ENCODE measurements at regions not wholly inside any gene's neighbourhood (a gene's known extent, or its start where the extent isn't known, plus 50 kb on each side); places are given as distances from the start of the nearest gene placed in this dataset.
"Not testable (repeated sequence)": the region's sequence is repeated elsewhere in the genome, so short reads cannot be mapped to it uniquely, and the experiment has no call there.

- no peak for DNase-seq (ENCODE audit: low spot score)
These were observed 66.6 kb downstream of the LACC1 start for GRCh38 chr13:43946281-43946680.

GRCh38 chr13:43947897-43948458 lies 68.3 kb downstream of the LACC1 start:
- DNase-seq (ENCODE audit: low spot score): no peak

GRCh38 chr13:43953370-43953769 lies 73.7 kb downstream of the LACC1 start:
- peak; percentile 4 for DNase-seq (ENCODE audit: low spot score)

- DNase-seq (ENCODE audit: low spot score): not testable (repeated sequence)
These were observed 77.3 kb downstream of the LACC1 start for GRCh38 chr13:43956975-43957374.

GRCh38 chr13:43959291-43959690 lies 79.6 kb downstream of the LACC1 start:
- no peak for DNase-seq (ENCODE audit: low spot score)

- DNase-seq (ENCODE audit: low spot score): no peak
These were observed 82.2 kb downstream of the LACC1 start for GRCh38 chr13:43961909-43962308.

- DNase-seq (ENCODE audit: low spot score): no peak
These were observed 84.0 kb downstream of the LACC1 start for GRCh38 chr13:43963726-43964125.

GRCh38 chr13:43964698-43965458 lies 85.2 kb downstream of the LACC1 start:
- no peak for DNase-seq (ENCODE audit: low spot score)

GRCh38 chr13:43965459-43965845 lies 85.7 kb downstream of the LACC1 start:
- DNase-seq (ENCODE audit: low spot score): no peak

GRCh38 chr13:43968251-43968942 lies 88.7 kb downstream of the LACC1 start:
- not testable (repeated sequence) for DNase-seq (ENCODE audit: low spot score)

- not testable (repeated sequence) for DNase-seq (ENCODE audit: low spot score)
These were observed 89.4 kb downstream of the LACC1 start for GRCh38 chr13:43968943-43969690.

GRCh38 chr13:43969919-43970318 lies 90.2 kb downstream of the LACC1 start:
- not testable (repeated sequence) for DNase-seq (ENCODE audit: low spot score)

- DNase-seq (ENCODE audit: low spot score): not testable (repeated sequence)
These were observed 91.0 kb downstream of the LACC1 start for GRCh38 chr13:43970520-43971242.

- not testable (repeated sequence) for DNase-seq (ENCODE audit: low spot score)
These were observed 91.6 kb downstream of the LACC1 start for GRCh38 chr13:43971324-43971723.

GRCh38 chr13:43977911-43978310 lies 98.2 kb downstream of the LACC1 start:
- DNase-seq (ENCODE audit: low spot score): no peak

- DNase-seq (ENCODE audit: low spot score): no peak
These were observed 99.0 kb downstream of the LACC1 start for GRCh38 chr13:43978688-43979087.

GRCh38 chr13:43979492-43979891 lies 99.8 kb downstream of the LACC1 start:
- no peak for DNase-seq (ENCODE audit: low spot score)

- DNase-seq (ENCODE audit: low spot score): no peak
These were observed 100.9 kb downstream of the LACC1 start for GRCh38 chr13:43980587-43980986.

GRCh38 chr13:43981091-43981490 lies 101.4 kb downstream of the LACC1 start:
- DNase-seq (ENCODE audit: low spot score): no peak

- DNase-seq (ENCODE audit: low spot score): no peak
These were observed 102.0 kb downstream of the LACC1 start for GRCh38 chr13:43981512-43982301.

- DNase-seq (ENCODE audit: low spot score): no peak
These were observed 103.7 kb downstream of the LACC1 start for GRCh38 chr13:43983373-43983772.
